SU-DHL-6 (cell line): ENCODE measurements at regions not wholly inside any gene's neighbourhood (a gene's known extent, or its start where the extent isn't known, plus 50 kb on each side); places are given as distances from the start of the nearest gene placed in this dataset.

ENCODE experiments used
- H2AFZ ChIP-seq: fragments of 200-600 bp; sonication (generic); 2 replicates; pipeline ENCODE4 v1.6.1; 2014; ENCODE audit warnings: low read depth, mild to moderate bottlenecking, moderate library complexity, mixed read lengths, antibody characterized with exemption, low read length; ENCODE audit not compliant: severe bottlenecking
- H3F3A ChIP-seq: fragments of 200-600 bp; shearing (Covaris generic); 2 replicates; pipeline ENCODE4 v1.6.0; 2016; ENCODE audit warnings: antibody characterized with exemption, mild to moderate bottlenecking; ENCODE audit not compliant: insufficient read depth
- H3K27ac ChIP-seq: fragments of 200-600 bp; sonication (generic); 2 replicates; pipeline ENCODE4 v1.5.1; 2016; ENCODE audit warnings: low read depth, mild to moderate bottlenecking, low read length, moderate library complexity, mixed read lengths
- H3K27me3 ChIP-seq: fragments of 200-600 bp; sonication (generic), shearing (Covaris generic); 2 replicates; pipeline ENCODE4 v1.6.0; 2014; ENCODE audit warnings: mild to moderate bottlenecking, low read length
- H3K36me3 ChIP-seq: fragments of 200-600 bp; sonication (generic); 2 replicates; pipeline ENCODE4 v1.6.1; 2014; ENCODE audit warnings: mild to moderate bottlenecking, low read length, mixed read lengths
- H3K4me2 ChIP-seq: fragments of 300-600, 200-600 bp; shearing (Covaris generic), sonication (generic); 2 replicates; pipeline ENCODE4 v1.6.0; 2014; ENCODE audit warnings: low read length, low read depth, mild to moderate bottlenecking; ENCODE audit not compliant: poor library complexity, severe bottlenecking
- H3K4me3 ChIP-seq: fragments of 200-600 bp; sonication (generic); 2 replicates; pipeline ENCODE4 v1.5.1; 2014; ENCODE audit warnings: antibody characterized with exemption, low read length, mild to moderate bottlenecking, mixed read lengths; ENCODE audit not compliant: insufficient read depth, poor library complexity, severe bottlenecking
- H3K79me2 ChIP-seq: fragments of 200-600 bp; sonication (generic); 2 replicates; pipeline ENCODE4 v1.6.1; 2014; ENCODE audit warnings: mild to moderate bottlenecking, low read length, moderate library complexity; ENCODE audit not compliant: insufficient read depth
- H3K9ac ChIP-seq: fragments of 200-600 bp; sonication (generic); 2 replicates; pipeline ENCODE4 v1.7.0; 2014; ENCODE audit warnings: mild to moderate bottlenecking, low read length
- H3K9me2 ChIP-seq: fragments of 200-600 bp; sonication (generic); replicated peaks from 2 replicates; pipeline ENCODE4 v1.6.1; 2014; ENCODE audit warnings: low read length; ENCODE audit not compliant: insufficient read depth
- H3K9me3 ChIP-seq: fragments of 200-600 bp; sonication (generic); 2 replicates; pipeline ENCODE4 v1.6.1; 2014; ENCODE audit warnings: low read length, mixed read lengths; ENCODE audit not compliant: insufficient read depth
- H4K20me1 ChIP-seq: fragments of 200-600 bp; sonication (generic); 2 replicates; pipeline ENCODE4 v1.6.1; 2014; ENCODE audit warnings: low read depth, mild to moderate bottlenecking, antibody characterized with exemption, low read length, moderate library complexity, mixed read lengths
- EZH2phosphoT487 ChIP-seq: fragments of 200-600 bp; sonication (generic), shearing (Covaris generic); conservative IDR thresholded peaks from 2 replicates; pipeline ENCODE4 v1.6.1; 2018; ENCODE audit warnings: mild to moderate bottlenecking, antibody characterized with exemption, low read length, moderate library complexity, mixed read lengths
- TF ChIP-seq, protein P1 (sequence below): fragments of 200-600 bp; sonication (generic); IDR thresholded peaks from one replicate; pipeline ENCODE4 v1.5.1; 2017; ENCODE audit warnings: antibody characterized with exemption, mild to moderate bottlenecking, low read length, moderate library complexity; ENCODE audit not compliant: insufficient read depth, poor library complexity, severe bottlenecking

DNA sequence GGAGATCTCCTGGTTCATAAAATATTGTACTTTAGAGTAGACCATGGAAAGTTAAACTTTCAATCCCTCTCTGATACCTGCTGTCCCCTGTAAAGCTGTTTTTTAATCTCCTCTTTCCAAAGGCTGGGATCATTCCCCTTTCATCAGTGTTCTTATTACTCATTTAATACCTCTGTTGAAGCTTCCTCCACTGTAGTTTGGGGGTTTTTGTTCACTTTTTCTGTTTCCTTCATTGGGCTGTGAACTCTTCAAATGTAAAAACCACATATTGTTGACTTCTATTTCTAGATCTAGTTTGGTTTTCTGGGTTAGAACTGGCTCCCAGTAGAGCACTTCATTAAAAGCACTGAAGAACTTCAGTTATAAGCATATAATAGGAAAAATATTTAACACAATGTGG lies 598.1 kb downstream of the RNF144A start:
- no peak overlapping the region for H3K27ac ChIP-seq
- no peaks in the 10 kb centered on the region for H3K9me2 ChIP-seq
- H3K79me2 ChIP-seq = no peaks in the 10 kb centered on the region
- H3F3A ChIP-seq = no peaks in the 10 kb centered on the region
- H3K27me3 ChIP-seq = no peaks in the 10 kb centered on the region
- H3K36me3 ChIP-seq = no peaks in the 10 kb centered on the region
- H3K4me2 ChIP-seq = no peak overlapping the region
- no peaks in the 10 kb centered on the region for H3K9me3 ChIP-seq
- no peak overlapping the region for H3K4me3 ChIP-seq
- no peak for TF ChIP-seq EZH2phosphoT487
- TF ChIP-seq, protein P1, sequence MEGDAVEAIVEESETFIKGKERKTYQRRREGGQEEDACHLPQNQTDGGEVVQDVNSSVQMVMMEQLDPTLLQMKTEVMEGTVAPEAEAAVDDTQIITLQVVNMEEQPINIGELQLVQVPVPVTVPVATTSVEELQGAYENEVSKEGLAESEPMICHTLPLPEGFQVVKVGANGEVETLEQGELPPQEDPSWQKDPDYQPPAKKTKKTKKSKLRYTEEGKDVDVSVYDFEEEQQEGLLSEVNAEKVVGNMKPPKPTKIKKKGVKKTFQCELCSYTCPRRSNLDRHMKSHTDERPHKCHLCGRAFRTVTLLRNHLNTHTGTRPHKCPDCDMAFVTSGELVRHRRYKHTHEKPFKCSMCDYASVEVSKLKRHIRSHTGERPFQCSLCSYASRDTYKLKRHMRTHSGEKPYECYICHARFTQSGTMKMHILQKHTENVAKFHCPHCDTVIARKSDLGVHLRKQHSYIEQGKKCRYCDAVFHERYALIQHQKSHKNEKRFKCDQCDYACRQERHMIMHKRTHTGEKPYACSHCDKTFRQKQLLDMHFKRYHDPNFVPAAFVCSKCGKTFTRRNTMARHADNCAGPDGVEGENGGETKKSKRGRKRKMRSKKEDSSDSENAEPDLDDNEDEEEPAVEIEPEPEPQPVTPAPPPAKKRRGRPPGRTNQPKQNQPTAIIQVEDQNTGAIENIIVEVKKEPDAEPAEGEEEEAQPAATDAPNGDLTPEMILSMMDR = no peak
- no peak overlapping the region for H3K9ac ChIP-seq
- H2AFZ ChIP-seq = no peak overlapping the region
- no peaks in the 10 kb centered on the region for H4K20me1 ChIP-seq

DNA sequence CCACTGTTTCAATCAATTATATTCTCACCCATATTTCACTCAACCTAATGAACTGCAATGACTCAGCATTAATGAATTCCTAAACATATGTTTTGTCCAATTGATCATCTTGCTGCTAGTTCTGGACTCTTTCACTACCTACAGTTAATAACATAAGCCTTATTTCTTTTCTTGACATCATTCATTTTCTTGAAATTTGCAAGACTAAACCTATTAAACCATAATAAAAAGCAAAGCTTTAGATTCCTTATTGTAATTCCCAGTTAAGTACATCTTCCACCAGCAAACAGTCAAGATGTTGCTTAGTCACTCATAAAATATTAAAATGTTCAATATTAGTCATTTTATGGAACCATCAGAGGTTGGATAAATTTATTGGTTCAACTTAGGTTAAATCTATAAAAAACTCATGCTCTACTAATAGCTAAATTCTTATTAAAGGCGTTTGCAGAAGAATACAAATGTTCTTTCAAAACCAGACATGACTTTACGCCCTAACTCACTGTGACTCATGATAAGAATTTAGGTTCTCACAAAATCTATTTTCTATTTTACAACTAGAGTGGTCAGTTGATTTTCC lies 599.4 kb downstream of the RNF144A start:
- H3F3A ChIP-seq = no peaks in the 10 kb centered on the region
- no peak overlapping the region for H2AFZ ChIP-seq
- H3K36me3 ChIP-seq = no peaks in the 10 kb centered on the region
- no peak overlapping the region for H3K4me3 ChIP-seq
- no peaks in the 10 kb centered on the region for H3K9me3 ChIP-seq
- no peaks in the 10 kb centered on the region for H4K20me1 ChIP-seq
- no peaks in the 10 kb centered on the region for H3K9me2 ChIP-seq
- H3K79me2 ChIP-seq = no peaks in the 10 kb centered on the region
- H3K27ac ChIP-seq = no peak overlapping the region
- H3K4me2 ChIP-seq = no peak overlapping the region
- H3K27me3 ChIP-seq = no peaks in the 10 kb centered on the region
- H3K9ac ChIP-seq = no peak overlapping the region
- TF ChIP-seq EZH2phosphoT487 = no peak
- TF ChIP-seq, protein P1 = no peak

- H2AFZ ChIP-seq = no peak overlapping the region
- H3K4me2 ChIP-seq = no peak overlapping the region
- H3F3A ChIP-seq = no peaks in the 10 kb centered on the region
- H3K4me3 ChIP-seq = no peak overlapping the region
- H3K9me3 ChIP-seq = no peaks in the 10 kb centered on the region
- H3K27me3 ChIP-seq = no peaks in the 10 kb centered on the region
- no peaks in the 10 kb centered on the region for H3K79me2 ChIP-seq
- no peak for TF ChIP-seq EZH2phosphoT487
- TF ChIP-seq, protein P1 = no peak
- H3K27ac ChIP-seq = no peak overlapping the region
- H3K9me2 ChIP-seq = no peaks in the 10 kb centered on the region
- H4K20me1 ChIP-seq = no peaks in the 10 kb centered on the region
- H3K36me3 ChIP-seq = no peaks in the 10 kb centered on the region
- no peak overlapping the region for H3K9ac ChIP-seq
Measured at GRCh38 chr2:7517088-7517487, 599.9 kb downstream of the RNF144A start.

- Histone ChIP-seq H3K4me3 (no peak overlapping the region), H3K4me2 (no peak overlapping the region), H2AFZ (no peak overlapping the region), H3F3A (no peaks in the 10 kb centered on the region), H4K20me1 (no peaks in the 10 kb centered on the region), H3K9ac (no peak overlapping the region), H3K36me3 (no peaks in the 10 kb centered on the region), H3K27me3 (no peaks in the 10 kb centered on the region), H3K9me3 (no peaks in the 10 kb centered on the region), H3K79me2 (no peaks in the 10 kb centered on the region), H3K27ac (no peak overlapping the region), H3K9me2 (no peaks in the 10 kb centered on the region)
- TF ChIP-seq EZH2phosphoT487 = no peak
- TF ChIP-seq, protein P1 = no peak
Measured at GRCh38 chr2:7517851-7518250, 600.6 kb downstream of the RNF144A start.
